ENCODE measurements at regions not wholly inside any gene's neighbourhood (a gene's known extent, or its start where the extent isn't known, plus 50 kb on each side); places are given as distances from the start of the nearest gene placed in this dataset.

DNA sequence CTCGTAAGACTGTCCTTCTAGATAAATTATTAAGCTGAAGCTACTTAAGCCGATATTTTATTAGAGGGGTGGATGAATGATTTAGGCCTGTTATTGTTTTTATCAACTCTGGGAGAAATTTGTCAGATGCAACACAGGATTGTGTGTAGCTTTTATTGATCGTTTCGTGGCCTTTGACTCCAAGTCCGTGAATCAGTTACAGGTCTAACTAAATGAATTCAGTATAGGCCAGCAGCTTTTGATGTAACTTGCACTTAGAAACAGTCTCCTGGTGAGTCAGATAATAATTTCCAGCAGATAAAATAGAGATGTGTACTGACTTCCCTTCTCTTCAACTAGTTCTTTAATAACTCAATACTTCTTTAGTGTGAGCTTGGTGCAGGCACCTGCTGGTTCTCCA, 341.7 kb upstream of the SMIM30 start:
- DNase-seq, result no peak
- H3K4me2 ChIP-seq (ENCODE audit: insufficient read depth, low read length), result no peak overlapping the region
- no peaks in the 10 kb centered on the region for H3K27me3 ChIP-seq (ENCODE audit: insufficient read depth, low read length, poor library complexity)
- no peaks in the 10 kb centered on the region for H4K20me1 ChIP-seq (ENCODE audit: insufficient read depth, low read length)
- TF ChIP-seq, protein P1, sequence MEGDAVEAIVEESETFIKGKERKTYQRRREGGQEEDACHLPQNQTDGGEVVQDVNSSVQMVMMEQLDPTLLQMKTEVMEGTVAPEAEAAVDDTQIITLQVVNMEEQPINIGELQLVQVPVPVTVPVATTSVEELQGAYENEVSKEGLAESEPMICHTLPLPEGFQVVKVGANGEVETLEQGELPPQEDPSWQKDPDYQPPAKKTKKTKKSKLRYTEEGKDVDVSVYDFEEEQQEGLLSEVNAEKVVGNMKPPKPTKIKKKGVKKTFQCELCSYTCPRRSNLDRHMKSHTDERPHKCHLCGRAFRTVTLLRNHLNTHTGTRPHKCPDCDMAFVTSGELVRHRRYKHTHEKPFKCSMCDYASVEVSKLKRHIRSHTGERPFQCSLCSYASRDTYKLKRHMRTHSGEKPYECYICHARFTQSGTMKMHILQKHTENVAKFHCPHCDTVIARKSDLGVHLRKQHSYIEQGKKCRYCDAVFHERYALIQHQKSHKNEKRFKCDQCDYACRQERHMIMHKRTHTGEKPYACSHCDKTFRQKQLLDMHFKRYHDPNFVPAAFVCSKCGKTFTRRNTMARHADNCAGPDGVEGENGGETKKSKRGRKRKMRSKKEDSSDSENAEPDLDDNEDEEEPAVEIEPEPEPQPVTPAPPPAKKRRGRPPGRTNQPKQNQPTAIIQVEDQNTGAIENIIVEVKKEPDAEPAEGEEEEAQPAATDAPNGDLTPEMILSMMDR (IDR thresholded peaks at IDR 0.05; ENCODE audit: borderline replicate concordance, extremely low read depth, low read length, poor library complexity, severe bottlenecking), result no peak
- no peak for TF ChIP-seq EZH2 (IDR thresholded peaks at IDR 0.05; ENCODE audit: borderline replicate concordance, low read depth, low read length, severe bottlenecking)
- H3K9me3 ChIP-seq (ENCODE audit: insufficient read depth, low read length, severe bottlenecking), result no peaks in the 10 kb centered on the region
- H3K27ac ChIP-seq (ENCODE audit: low read length), result no peak overlapping the region
- no peak overlapping the region for H3K9ac ChIP-seq (ENCODE audit: low read depth, low read length)
- no peak overlapping the region for H3K4me3 ChIP-seq (ENCODE audit: low read depth in 1 of 2, low read length in 2 of 2)
- no peak overlapping the region for H2AFZ ChIP-seq (ENCODE audit: low read depth, low read length)
- ATAC-seq (ENCODE audit: insufficient read depth, low read depth), result no peak
- no peaks in the 10 kb centered on the region for H3K36me3 ChIP-seq (ENCODE audit: insufficient read depth, low read length)
- H3K79me2 ChIP-seq (ENCODE audit: insufficient read depth, low read length), result no peaks in the 10 kb centered on the region
- H3K4me1 ChIP-seq (ENCODE audit: insufficient read depth, low read length), result no peaks in the 10 kb centered on the region

- H3K9ac ChIP-seq (ENCODE audit: low read depth, low read length), result no peak overlapping the region
- no peaks in the 10 kb centered on the region for H3K27me3 ChIP-seq (ENCODE audit: insufficient read depth, low read length, poor library complexity)
- H3K4me2 ChIP-seq (ENCODE audit: insufficient read depth, low read length), result no peak overlapping the region
- no peaks in the 10 kb centered on the region for H3K79me2 ChIP-seq (ENCODE audit: insufficient read depth, low read length)
- no peak overlapping the region for H3K4me3 ChIP-seq (ENCODE audit: low read depth in 1 of 2, low read length in 2 of 2)
- no peaks in the 10 kb centered on the region for H4K20me1 ChIP-seq (ENCODE audit: insufficient read depth, low read length)
- ATAC-seq (ENCODE audit: insufficient read depth, low read depth) (no peak), DNase-seq (no peak)
- no peaks in the 10 kb centered on the region for H3K9me3 ChIP-seq (ENCODE audit: insufficient read depth, low read length, severe bottlenecking)
- no peaks in the 10 kb centered on the region for H3K4me1 ChIP-seq (ENCODE audit: insufficient read depth, low read length)
- H2AFZ ChIP-seq (ENCODE audit: low read depth, low read length), result no peak overlapping the region
- no peak for TF ChIP-seq EZH2 (IDR thresholded peaks at IDR 0.05; ENCODE audit: borderline replicate concordance, low read depth, low read length, severe bottlenecking)
- TF ChIP-seq, protein P1 (IDR thresholded peaks at IDR 0.05; ENCODE audit: borderline replicate concordance, extremely low read depth, low read length, poor library complexity, severe bottlenecking), result no peak
- H3K27ac ChIP-seq (ENCODE audit: low read length), result no peak overlapping the region
- H3K36me3 ChIP-seq (ENCODE audit: insufficient read depth, low read length), result no peaks in the 10 kb centered on the region
Observed at GRCh38 chr7:113456533-113456932, 338.2 kb upstream of the SMIM30 start.

GRCh38 chr7:113454597-113455169, 336.3 kb upstream of the SMIM30 start:
- DNase-seq (no peak), ATAC-seq (ENCODE audit: insufficient read depth, low read depth) (no peak)
- TF ChIP-seq, protein P1 (IDR thresholded peaks at IDR 0.05; ENCODE audit: borderline replicate concordance, extremely low read depth, low read length, poor library complexity, severe bottlenecking), result no peak
- TF ChIP-seq EZH2 (IDR thresholded peaks at IDR 0.05; ENCODE audit: borderline replicate concordance, low read depth, low read length, severe bottlenecking), result no peak
- H3K27ac ChIP-seq (ENCODE audit: low read length), result no peak overlapping the region
- no peak overlapping the region for H3K4me3 ChIP-seq (ENCODE audit: low read depth in 1 of 2, low read length in 2 of 2)
- no peaks in the 10 kb centered on the region for H3K9me3 ChIP-seq (ENCODE audit: insufficient read depth, low read length, severe bottlenecking)
- no peak overlapping the region for H3K9ac ChIP-seq (ENCODE audit: low read depth, low read length)
- no peak overlapping the region for H2AFZ ChIP-seq (ENCODE audit: low read depth, low read length)
- H3K36me3 ChIP-seq (ENCODE audit: insufficient read depth, low read length), result no peaks in the 10 kb centered on the region
- no peak overlapping the region for H3K4me2 ChIP-seq (ENCODE audit: insufficient read depth, low read length)
- no peaks in the 10 kb centered on the region for H4K20me1 ChIP-seq (ENCODE audit: insufficient read depth, low read length)
- H3K79me2 ChIP-seq (ENCODE audit: insufficient read depth, low read length), result no peaks in the 10 kb centered on the region
- H3K27me3 ChIP-seq (ENCODE audit: insufficient read depth, low read length, poor library complexity), result no peaks in the 10 kb centered on the region
- no peaks in the 10 kb centered on the region for H3K4me1 ChIP-seq (ENCODE audit: insufficient read depth, low read length)

DNA sequence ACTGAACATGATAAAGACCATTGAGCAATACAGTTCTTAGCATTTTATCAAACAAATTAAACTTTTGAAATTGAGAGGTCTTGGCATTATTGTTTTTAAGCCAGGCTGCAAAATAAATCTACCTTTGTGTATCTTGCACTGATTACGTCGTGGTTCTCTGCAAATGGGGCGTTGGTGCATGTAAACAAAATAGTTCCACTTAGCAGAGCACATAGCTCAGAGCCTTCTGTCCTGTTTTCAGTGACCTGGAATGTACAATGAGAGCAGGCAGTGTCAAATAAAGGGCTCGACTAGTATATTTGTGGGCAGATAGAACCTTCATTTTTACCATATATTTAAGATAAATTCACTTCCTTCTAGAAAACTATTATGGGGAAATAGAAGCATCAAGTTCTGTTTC, 333.9 kb upstream of the SMIM30 start:
- Histone ChIP-seq H3K9ac (ENCODE audit: low read depth, low read length) (no peak overlapping the region), H3K9me3 (ENCODE audit: insufficient read depth, low read length, severe bottlenecking) (no peaks in the 10 kb centered on the region), H3K4me3 (ENCODE audit: low read depth in 1 of 2, low read length in 2 of 2) (no peak overlapping the region), H4K20me1 (ENCODE audit: insufficient read depth, low read length) (no peaks in the 10 kb centered on the region), H3K27ac (ENCODE audit: low read length) (no peak overlapping the region), H2AFZ (ENCODE audit: low read depth, low read length) (no peak overlapping the region), H3K36me3 (ENCODE audit: insufficient read depth, low read length) (no peaks in the 10 kb centered on the region), H3K4me2 (ENCODE audit: insufficient read depth, low read length) (no peak overlapping the region), H3K79me2 (ENCODE audit: insufficient read depth, low read length) (no peaks in the 10 kb centered on the region), H3K4me1 (ENCODE audit: insufficient read depth, low read length) (no peaks in the 10 kb centered on the region), H3K27me3 (ENCODE audit: insufficient read depth, low read length, poor library complexity) (no peaks in the 10 kb centered on the region)
- ATAC-seq (ENCODE audit: insufficient read depth, low read depth), result no peak
- DNase-seq, result no peak
- TF ChIP-seq, protein P1 (IDR thresholded peaks at IDR 0.05; ENCODE audit: borderline replicate concordance, extremely low read depth, low read length, poor library complexity, severe bottlenecking), result no peak
- TF ChIP-seq EZH2 (IDR thresholded peaks at IDR 0.05; ENCODE audit: borderline replicate concordance, low read depth, low read length, severe bottlenecking), result no peak

All from DND-41 (cell line).